Transverse colon (tissue), 4 donors: ENCODE measurements at regions not wholly inside any gene's neighbourhood (a gene's known extent, or its start where the extent isn't known, plus 50 kb on each side); places are given as distances from the start of the nearest gene placed in this dataset.

Experiments used
- DNase-seq: peaks from one replicate; pipeline ENCODE4 v3.0.0-alpha.2; 2019
- H3K27ac ChIP-seq, 4 donors: fragments of 200-600 bp; sonication (generic); 2 replicates each; pipeline ENCODE4 v1.5.1; 2016 to 2018; ENCODE audit warnings: inconsistent platforms in 4 of 4
- H3K27me3 ChIP-seq: fragments of 200-600 bp; sonication (generic); 2 replicates; pipeline ENCODE4 v1.5.1; 2017; ENCODE audit warnings: inconsistent platforms
- H3K36me3 ChIP-seq, 4 donors: fragments of 200-600 bp; sonication (generic); 2 replicates each; pipeline ENCODE4 v1.5.1; 2017 to 2019; ENCODE audit warnings: inconsistent platforms in 4 of 4
- H3K4me1 ChIP-seq, 4 donors: fragments of 200-600 bp; sonication (generic); 2 replicates each; pipeline ENCODE4 v1.5.1; 2017 to 2020; ENCODE audit warnings: inconsistent platforms in 4 of 4
- H3K4me3 ChIP-seq, 4 donors: fragments of 200-600 bp; sonication (generic); 1 replicate in 1 of 4; 2 replicates in 3 of 4; pipeline versions ENCODE4 v1.5.1 to v1.6.1; 2017 to 2019; ENCODE audit warnings: inconsistent platforms in 4 of 4
- H3K9me3 ChIP-seq, 2 donors: fragments of 200-600 bp; sonication (generic); 2 replicates each; pipeline ENCODE4 v1.5.1; 2017 to 2019; ENCODE audit warnings: inconsistent platforms in 2 of 2
- CTCF ChIP-seq, 5 experiments: fragments of 200-600 bp in 3 of 5; fragments of 450-650 bp in 2 of 5; sonication (generic) in 3 of 5; IDR thresholded peaks; 1 replicate in 2 of 5; 2 replicates in 3 of 5; pipeline ENCODE4 v1.5.1; 2016 to 2017; ENCODE audit warnings: antibody characterized with exemption in 5 of 5, inconsistent platforms in 3 of 5, mild to moderate bottlenecking in 2 of 5, moderate library complexity in 1 of 5
- EP300 ChIP-seq: sonication (generic); formaldehyde crosslinking; IDR thresholded peaks from one replicate; pipeline ENCODE4 v1.6.1; 2017; ENCODE audit warnings: antibody characterized with exemption, low read depth
- POLR2A ChIP-seq: fragments of 450-650 bp; IDR thresholded peaks from one replicate; pipeline ENCODE4 v1.6.1; 2016; ENCODE audit warnings: antibody characterized with exemption, mild to moderate bottlenecking, moderate library complexity
- POLR2AphosphoS5 ChIP-seq, 3 donors: sonication (generic); formaldehyde crosslinking; IDR thresholded peaks; one replicate each; pipeline ENCODE4 v1.6.1; 2016; ENCODE audit warnings: antibody characterized with exemption in 3 of 3
- WGBS, 2 donors: methylation state at CpG; one replicate each; pipeline ENCODE4 v1.1.5; 2018; ENCODE audit warnings: low coverage in 1 of 2; 5-methylcytosine and 5-hydroxymethylcytosine counted together
- in situ Hi-C, 4 donors: fragments of 200-750 bp; cut with MboI; loops; one replicate each; pipeline versions ENCODE4 v1.15.0 to v1.15.1; 2017; ENCODE audit warnings: low sequenced_read_pairs in 3 of 4, low pct_ligation_motif_present in 1 of 4, low pct_unique_long_range_greater_than_20kb in 1 of 4
- intact Hi-C: fragments of 100-400 bp; cut with DNase I; formaldehyde crosslinking; loops from one replicate; pipeline ENCODE4 v1.15.1; 2023; ENCODE audit warnings: low total_unique reads

- Histone ChIP-seq H3K27ac (no peak overlapping the region), H3K4me1 (no peaks in the 10 kb centered on the region), H3K4me3 (no peak overlapping the region), H3K36me3 (no peaks in the 10 kb centered on the region), H3K9me3 (no peaks in the 10 kb centered on the region), H3K27me3 (no peaks in the 10 kb centered on the region)
- DNase-seq: no peak
- intact Hi-C loops (no loop called here), in situ Hi-C loops (no loop called here)
- 68 to 69% methylated on average over 6 to 7 of the region's 7 CpGs for WGBS, 2 donors
- TF ChIP-seq POLR2A (no peak), CTCF (IDR thresholded peaks at IDR 0.05) (no peak), EP300 (no peak)
These were observed 66.0 kb upstream of the NRXN3 start for GRCh38 chr14:78104160-78104559.

GRCh38 chr14:78104655-78105054 is 65.5 kb upstream of the NRXN3 start:
- WGBS, 2 donors: 83 to 86% methylated on average over 1 of the region's 1 CpG
- in situ Hi-C loops: no loop called here
- Histone ChIP-seq H3K27me3 (no peaks in the 10 kb centered on the region), H3K27ac (no peak overlapping the region), H3K9me3 (no peaks in the 10 kb centered on the region), H3K4me3 (no peak overlapping the region), H3K36me3 (no peaks in the 10 kb centered on the region), H3K4me1 (no peaks in the 10 kb centered on the region)
- DNase-seq: no peak
- intact Hi-C loops: no loop called here
- TF ChIP-seq CTCF (IDR thresholded peaks at IDR 0.05) (no peak), EP300 (no peak), POLR2A (no peak), POLR2AphosphoS5 (IDR thresholded peaks at IDR 0.05) (no peak)

- no peak for TF ChIP-seq CTCF (IDR thresholded peaks at IDR 0.05)
- no peak for TF ChIP-seq POLR2AphosphoS5 (IDR thresholded peaks at IDR 0.05)
- TF ChIP-seq EP300: no peak
- no peak for TF ChIP-seq POLR2A
- intact Hi-C loops: no loop called here
- Histone ChIP-seq H3K9me3 (no peaks in the 10 kb centered on the region), H3K36me3 (no peaks in the 10 kb centered on the region), H3K27ac (no peak overlapping the region), H3K27me3 (no peaks in the 10 kb centered on the region), H3K4me3 (no peak overlapping the region), H3K4me1 (no peaks in the 10 kb centered on the region)
- in situ Hi-C loops: no loop called here
- WGBS, 2 donors: 39 to 71% methylated on average over 2 of the region's 2 CpGs
- no peak for DNase-seq
These were observed 63.8 kb upstream of the NRXN3 start for GRCh38 chr14:78106381-78106780.

- in situ Hi-C loops: no loop called here
- Histone ChIP-seq H3K4me3 (no peak overlapping the region), H3K27me3 (no peaks in the 10 kb centered on the region), H3K9me3 (no peaks in the 10 kb centered on the region), H3K27ac (no peak overlapping the region), H3K4me1 (no peaks in the 10 kb centered on the region), H3K36me3 (no peaks in the 10 kb centered on the region)
- intact Hi-C loops: no loop called here
- no peak for DNase-seq
- TF ChIP-seq POLR2A (no peak), EP300 (no peak), CTCF (IDR thresholded peaks at IDR 0.05) (no peak), POLR2AphosphoS5 (IDR thresholded peaks at IDR 0.05) (no peak)
These were observed 63.0 kb upstream of the NRXN3 start for GRCh38 chr14:78107166-78107565.
